ENCODE measurements at regions not wholly inside any gene's neighbourhood (a gene's known extent, or its start where the extent isn't known, plus 50 kb on each side); places are given as distances from the start of the nearest gene placed in this dataset.

GRCh38 chr6:106025655-106026054 is 60.5 kb upstream of the PRDM1 start:
- no peaks in the 10 kb centered on the region; the same call in 1 of the 2 replicates for H3K27me3 ChIP-seq (ENCODE audit: low read depth, low read length)
- H3K4me1 ChIP-seq (ENCODE audit: low read length), result 0 out of 2 replicates have a peak, but pooled peaks cover 2% of the 10 kb centered on the region
- no peak overlapping the region for H3K27ac ChIP-seq (ENCODE audit: low read length)
- no peaks in the 10 kb centered on the region for H3K9me3 ChIP-seq (ENCODE audit: insufficient read depth, low read length)
- H3K79me2 ChIP-seq (ENCODE audit: low read length), result no peaks in the 10 kb centered on the region
- no peaks in the 10 kb centered on the region for H4K20me1 ChIP-seq (ENCODE audit: insufficient read depth, low read length)
- no peaks in the 10 kb centered on the region for H3K36me3 ChIP-seq (replicated peaks; ENCODE audit: low read depth, low read length)
- no peak overlapping the region for H3K4me2 ChIP-seq (ENCODE audit: low read length)
- TF ChIP-seq, protein P1, sequence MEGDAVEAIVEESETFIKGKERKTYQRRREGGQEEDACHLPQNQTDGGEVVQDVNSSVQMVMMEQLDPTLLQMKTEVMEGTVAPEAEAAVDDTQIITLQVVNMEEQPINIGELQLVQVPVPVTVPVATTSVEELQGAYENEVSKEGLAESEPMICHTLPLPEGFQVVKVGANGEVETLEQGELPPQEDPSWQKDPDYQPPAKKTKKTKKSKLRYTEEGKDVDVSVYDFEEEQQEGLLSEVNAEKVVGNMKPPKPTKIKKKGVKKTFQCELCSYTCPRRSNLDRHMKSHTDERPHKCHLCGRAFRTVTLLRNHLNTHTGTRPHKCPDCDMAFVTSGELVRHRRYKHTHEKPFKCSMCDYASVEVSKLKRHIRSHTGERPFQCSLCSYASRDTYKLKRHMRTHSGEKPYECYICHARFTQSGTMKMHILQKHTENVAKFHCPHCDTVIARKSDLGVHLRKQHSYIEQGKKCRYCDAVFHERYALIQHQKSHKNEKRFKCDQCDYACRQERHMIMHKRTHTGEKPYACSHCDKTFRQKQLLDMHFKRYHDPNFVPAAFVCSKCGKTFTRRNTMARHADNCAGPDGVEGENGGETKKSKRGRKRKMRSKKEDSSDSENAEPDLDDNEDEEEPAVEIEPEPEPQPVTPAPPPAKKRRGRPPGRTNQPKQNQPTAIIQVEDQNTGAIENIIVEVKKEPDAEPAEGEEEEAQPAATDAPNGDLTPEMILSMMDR (IDR thresholded peaks at IDR 0.05; ENCODE audit: low read depth, low read length), result no peak
- no peak for TF ChIP-seq EZH2phosphoT487 (IDR thresholded peaks at IDR 0.05; ENCODE audit: low read depth)
- H3K9ac ChIP-seq (ENCODE audit: low read length), result no peak overlapping the region
- no peak overlapping the region for H2AFZ ChIP-seq (ENCODE audit: low read depth, low read length)
- H3K4me3 ChIP-seq (ENCODE audit: low read length), result no peak overlapping the region

GRCh38 chr6:106022801-106023200 is 63.3 kb upstream of the PRDM1 start:
- Histone ChIP-seq H3K9ac (ENCODE audit: low read length) (no peak overlapping the region), H3K9me3 (ENCODE audit: insufficient read depth, low read length) (no peaks in the 10 kb centered on the region), H2AFZ (ENCODE audit: low read depth, low read length) (no peak overlapping the region), H3K4me1 (ENCODE audit: low read length) (0 out of 2 replicates have a peak, but pooled peaks cover 4% of the 10 kb centered on the region), H4K20me1 (ENCODE audit: insufficient read depth, low read length) (no peaks in the 10 kb centered on the region), H3K4me2 (ENCODE audit: low read length) (no peak overlapping the region), H3K36me3 (replicated peaks; ENCODE audit: low read depth, low read length) (no peaks in the 10 kb centered on the region), H3K79me2 (ENCODE audit: low read length) (no peaks in the 10 kb centered on the region), H3K4me3 (ENCODE audit: low read length) (no peak overlapping the region), H3K27me3 (ENCODE audit: low read depth, low read length) (no peaks in the 10 kb centered on the region; the same call in 1 of the 2 replicates), H3K27ac (ENCODE audit: low read length) (no peak overlapping the region)
- TF ChIP-seq, protein P1 (IDR thresholded peaks at IDR 0.05; ENCODE audit: low read depth, low read length), result no peak
- TF ChIP-seq EZH2phosphoT487 (IDR thresholded peaks at IDR 0.05; ENCODE audit: low read depth), result no peak

- no peak for TF ChIP-seq EZH2phosphoT487 (IDR thresholded peaks at IDR 0.05; ENCODE audit: low read depth)
- TF ChIP-seq, protein P1 (IDR thresholded peaks at IDR 0.05; ENCODE audit: low read depth, low read length), result no peak
Observed at GRCh38 chr6:106017454-106017853, 68.7 kb upstream of the PRDM1 start.

GRCh38 chr6:106014955-106015354 is 71.2 kb upstream of the PRDM1 start:
- Histone ChIP-seq H3K4me3 (ENCODE audit: low read length) (no peak overlapping the region), H3K36me3 (replicated peaks; ENCODE audit: low read depth, low read length) (no peaks in the 10 kb centered on the region), H3K4me1 (ENCODE audit: low read length) (no peaks in the 10 kb centered on the region), H2AFZ (ENCODE audit: low read depth, low read length) (no peak overlapping the region), H3K9ac (ENCODE audit: low read length) (no peak overlapping the region), H3K9me3 (ENCODE audit: insufficient read depth, low read length) (no peaks in the 10 kb centered on the region), H4K20me1 (ENCODE audit: insufficient read depth, low read length) (no peaks in the 10 kb centered on the region), H3K27me3 (ENCODE audit: low read depth, low read length) (no peaks in the 10 kb centered on the region), H3K79me2 (ENCODE audit: low read length) (no peaks in the 10 kb centered on the region), H3K27ac (ENCODE audit: low read length) (no peak overlapping the region), H3K4me2 (ENCODE audit: low read length) (no peak overlapping the region)
- no peak for TF ChIP-seq EZH2phosphoT487 (IDR thresholded peaks at IDR 0.05; ENCODE audit: low read depth)
- TF ChIP-seq, protein P1 (IDR thresholded peaks at IDR 0.05; ENCODE audit: low read depth, low read length), result no peak

More at GRCh38 chr6:106017454-106017853, 68.7 kb upstream of the PRDM1 start:
- Histone ChIP-seq H3K4me3 (ENCODE audit: low read length) (no peak overlapping the region), H3K36me3 (replicated peaks; ENCODE audit: low read depth, low read length) (no peaks in the 10 kb centered on the region), H3K4me1 (ENCODE audit: low read length) (0 out of 2 replicates have a peak, but pooled peaks cover 4% of the 10 kb centered on the region), H3K27ac (ENCODE audit: low read length) (no peak overlapping the region), H3K9me3 (ENCODE audit: insufficient read depth, low read length) (no peaks in the 10 kb centered on the region), H2AFZ (ENCODE audit: low read depth, low read length) (no peak overlapping the region), H3K4me2 (ENCODE audit: low read length) (no peak overlapping the region), H3K9ac (ENCODE audit: low read length) (no peak overlapping the region), H4K20me1 (ENCODE audit: insufficient read depth, low read length) (no peaks in the 10 kb centered on the region), H3K27me3 (ENCODE audit: low read depth, low read length) (no peaks in the 10 kb centered on the region), H3K79me2 (ENCODE audit: low read length) (no peaks in the 10 kb centered on the region)
